Loucy (cell line): ENCODE measurements at regions not wholly inside any gene's neighbourhood (a gene's known extent, or its start where the extent isn't known, plus 50 kb on each side); places are given as distances from the start of the nearest gene placed in this dataset.

ENCODE experiments used
- EZH2phosphoT487 ChIP-seq: fragments of 200-600 bp; IDR thresholded peaks from 2 replicates; pipeline ENCODE4 v1.6.1; 2018; ENCODE audit warnings: antibody characterized with exemption, mild to moderate bottlenecking, moderate library complexity, borderline replicate concordance
- TF ChIP-seq, protein P1 (sequence below): fragments of 200-600 bp; sonication (generic); conservative IDR thresholded peaks from 2 replicates; pipeline ENCODE4 v1.5.1; 2014; ENCODE audit warnings: mild to moderate bottlenecking, antibody characterized with exemption, low read length

DNA sequence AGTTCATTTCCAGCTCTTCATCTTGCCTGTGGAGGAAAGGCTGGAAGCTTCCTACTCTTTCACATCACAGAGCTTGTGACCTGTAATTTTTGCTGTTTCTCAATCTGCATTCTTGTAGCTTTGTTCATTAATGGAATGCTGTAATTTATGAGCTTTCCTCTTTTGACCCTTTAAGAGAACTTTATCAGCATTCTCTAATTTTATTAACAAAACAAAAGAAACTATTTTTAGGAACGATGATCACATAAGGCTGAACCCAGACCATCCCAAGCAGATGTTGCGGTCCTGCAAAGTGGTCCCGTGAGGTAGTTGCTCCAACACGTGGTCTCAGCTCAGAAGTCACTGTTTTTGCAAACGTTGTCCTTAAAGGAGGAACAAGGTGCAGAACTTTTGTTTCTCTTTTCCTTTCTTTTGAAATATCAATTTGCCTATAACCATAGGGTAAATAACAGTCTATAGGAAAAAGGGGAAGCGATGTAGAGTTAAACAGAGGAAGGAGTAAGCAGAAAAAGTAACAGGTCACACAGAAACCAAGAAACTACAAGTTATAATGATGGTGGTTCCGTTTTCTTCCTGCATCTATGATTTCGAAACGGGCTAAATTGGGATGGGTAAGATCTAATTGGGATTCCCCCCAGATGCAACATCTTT lies 121.3 kb upstream of the PHACTR1 start:
- TF ChIP-seq, protein P1, sequence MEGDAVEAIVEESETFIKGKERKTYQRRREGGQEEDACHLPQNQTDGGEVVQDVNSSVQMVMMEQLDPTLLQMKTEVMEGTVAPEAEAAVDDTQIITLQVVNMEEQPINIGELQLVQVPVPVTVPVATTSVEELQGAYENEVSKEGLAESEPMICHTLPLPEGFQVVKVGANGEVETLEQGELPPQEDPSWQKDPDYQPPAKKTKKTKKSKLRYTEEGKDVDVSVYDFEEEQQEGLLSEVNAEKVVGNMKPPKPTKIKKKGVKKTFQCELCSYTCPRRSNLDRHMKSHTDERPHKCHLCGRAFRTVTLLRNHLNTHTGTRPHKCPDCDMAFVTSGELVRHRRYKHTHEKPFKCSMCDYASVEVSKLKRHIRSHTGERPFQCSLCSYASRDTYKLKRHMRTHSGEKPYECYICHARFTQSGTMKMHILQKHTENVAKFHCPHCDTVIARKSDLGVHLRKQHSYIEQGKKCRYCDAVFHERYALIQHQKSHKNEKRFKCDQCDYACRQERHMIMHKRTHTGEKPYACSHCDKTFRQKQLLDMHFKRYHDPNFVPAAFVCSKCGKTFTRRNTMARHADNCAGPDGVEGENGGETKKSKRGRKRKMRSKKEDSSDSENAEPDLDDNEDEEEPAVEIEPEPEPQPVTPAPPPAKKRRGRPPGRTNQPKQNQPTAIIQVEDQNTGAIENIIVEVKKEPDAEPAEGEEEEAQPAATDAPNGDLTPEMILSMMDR = no peak
- TF ChIP-seq EZH2phosphoT487 = no peak
